ENCODE measurements at regions not wholly inside any gene's neighbourhood (a gene's known extent, or its start where the extent isn't known, plus 50 kb on each side); places are given as distances from the start of the nearest gene placed in this dataset.

DNA sequence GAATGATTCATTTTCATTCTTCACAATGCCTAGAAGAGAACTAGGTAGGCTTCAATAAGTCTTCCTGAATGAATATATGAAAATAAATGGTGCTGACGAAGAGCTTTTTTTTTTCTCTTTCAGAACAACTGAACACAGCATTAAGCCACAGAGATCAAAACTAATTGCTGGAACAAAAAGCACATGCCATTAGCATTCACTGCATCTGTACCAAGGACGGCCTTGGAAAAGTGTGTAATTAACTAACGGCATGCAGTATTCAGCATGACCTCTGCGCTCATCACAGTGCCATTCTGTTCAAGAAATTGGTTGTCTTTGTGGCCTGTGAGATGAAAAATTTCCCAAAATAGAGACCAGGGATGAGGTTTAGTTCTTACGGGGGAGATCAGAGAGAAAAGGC, 99.3 kb downstream of the NUDT12 start:
- intact Hi-C loops (cut with DNase I; ENCODE audit: low total_unique reads), result no loop called here

DNA sequence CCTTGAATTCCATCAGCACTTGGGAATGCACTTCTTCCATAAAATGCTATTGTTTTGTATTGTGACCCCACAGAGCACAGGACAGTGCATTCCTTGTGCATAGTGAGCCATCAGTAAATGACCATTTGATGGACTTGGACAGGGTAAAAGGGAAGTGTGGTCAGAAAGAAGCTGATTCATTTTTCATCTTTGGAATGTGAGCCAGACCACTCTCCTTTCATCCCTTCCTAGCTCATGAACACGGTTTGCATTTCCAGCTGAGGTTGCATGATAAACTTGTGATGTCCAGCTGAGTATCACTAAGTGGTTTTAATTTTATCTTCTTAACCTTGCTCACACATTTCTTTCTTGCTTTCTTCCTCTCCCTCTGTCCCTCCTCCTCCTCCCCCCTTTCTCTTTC, 101.3 kb downstream of the NUDT12 start:
- intact Hi-C loops (cut with DNase I; ENCODE audit: low total_unique reads) (no loop called here), in situ Hi-C loops (cut with MboI; ENCODE audit: low sequenced_read_pairs in 4 of 4) (no loop called here)
- TF ChIP-seq, protein P1, sequence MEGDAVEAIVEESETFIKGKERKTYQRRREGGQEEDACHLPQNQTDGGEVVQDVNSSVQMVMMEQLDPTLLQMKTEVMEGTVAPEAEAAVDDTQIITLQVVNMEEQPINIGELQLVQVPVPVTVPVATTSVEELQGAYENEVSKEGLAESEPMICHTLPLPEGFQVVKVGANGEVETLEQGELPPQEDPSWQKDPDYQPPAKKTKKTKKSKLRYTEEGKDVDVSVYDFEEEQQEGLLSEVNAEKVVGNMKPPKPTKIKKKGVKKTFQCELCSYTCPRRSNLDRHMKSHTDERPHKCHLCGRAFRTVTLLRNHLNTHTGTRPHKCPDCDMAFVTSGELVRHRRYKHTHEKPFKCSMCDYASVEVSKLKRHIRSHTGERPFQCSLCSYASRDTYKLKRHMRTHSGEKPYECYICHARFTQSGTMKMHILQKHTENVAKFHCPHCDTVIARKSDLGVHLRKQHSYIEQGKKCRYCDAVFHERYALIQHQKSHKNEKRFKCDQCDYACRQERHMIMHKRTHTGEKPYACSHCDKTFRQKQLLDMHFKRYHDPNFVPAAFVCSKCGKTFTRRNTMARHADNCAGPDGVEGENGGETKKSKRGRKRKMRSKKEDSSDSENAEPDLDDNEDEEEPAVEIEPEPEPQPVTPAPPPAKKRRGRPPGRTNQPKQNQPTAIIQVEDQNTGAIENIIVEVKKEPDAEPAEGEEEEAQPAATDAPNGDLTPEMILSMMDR (IDR thresholded peaks at IDR 0.05 in 4 of 5, conservative IDR thresholded peaks at IDR 0.05 in 1 of 5), result no peak
- no peak for TF ChIP-seq POLR2A (IDR thresholded peaks at IDR 0.05)
- ATAC-seq (no peak), DNase-seq (no peak)
- peaks cover 17 to 18% of the 10 kb centered on the region in 2 donors for H3K4me1 ChIP-seq
- no peak overlapping the region for H3K4me3 ChIP-seq
- H3K27me3 ChIP-seq, result no peaks in the 10 kb centered on the region
- no peaks in the 10 kb centered on the region for H3K36me3 ChIP-seq
- H3K9me3 ChIP-seq, result no peaks in the 10 kb centered on the region
- no peak overlapping the region for H3K27ac ChIP-seq

More for the DNA sequence above, 99.3 kb downstream of the NUDT12 start:
- ATAC-seq (no peak), DNase-seq (no peak)
- Histone ChIP-seq H3K36me3 (no peaks in the 10 kb centered on the region), H3K9me3 (no peaks in the 10 kb centered on the region), H3K27ac (no peak overlapping the region), H3K4me1 (peaks cover 27 to 28% of the 10 kb centered on the region in 2 donors), H3K4me3 (no peak overlapping the region), H3K27me3 (no peaks in the 10 kb centered on the region)
- TF ChIP-seq POLR2A (IDR thresholded peaks at IDR 0.05), result no peak
- TF ChIP-seq, protein P1 (IDR thresholded peaks at IDR 0.05 in 4 of 5, conservative IDR thresholded peaks at IDR 0.05 in 1 of 5), result no peak
- in situ Hi-C loops (cut with MboI; ENCODE audit: low sequenced_read_pairs in 4 of 4), result no loop called here

DNA sequence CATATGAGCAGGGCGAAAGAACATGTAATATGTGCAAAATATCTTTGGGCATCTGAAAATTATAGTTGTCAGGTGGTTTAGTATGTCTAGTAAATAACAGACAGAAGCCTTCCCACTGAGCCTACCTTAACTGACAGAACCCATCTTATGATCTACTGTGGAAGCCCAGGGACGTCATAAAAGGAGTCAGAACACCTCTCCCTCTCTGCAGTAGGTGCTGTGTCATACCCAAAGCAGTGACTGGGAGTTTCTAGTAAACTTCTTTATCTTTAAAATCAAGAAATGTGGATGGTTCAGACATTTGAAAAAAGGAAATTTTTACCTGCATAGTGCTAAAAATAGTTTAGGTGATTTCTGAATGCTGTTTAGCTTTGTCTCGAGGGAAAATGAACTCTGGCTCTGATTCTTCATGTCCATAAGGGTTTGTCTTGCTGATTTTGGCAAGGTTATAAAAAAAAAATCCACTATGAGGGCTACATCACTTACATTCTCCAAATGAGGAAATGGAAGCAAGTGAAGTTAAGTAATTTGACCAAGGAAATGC, 104.0 kb downstream of the NUDT12 start:
- TF ChIP-seq POLR2A (IDR thresholded peaks at IDR 0.05), result no peak
- TF ChIP-seq, protein P1 (IDR thresholded peaks at IDR 0.05 in 4 of 5, conservative IDR thresholded peaks at IDR 0.05 in 1 of 5), result no peak
- intact Hi-C loops (cut with DNase I; ENCODE audit: low total_unique reads), result no loop called here
- H3K27me3 ChIP-seq, result no peaks in the 10 kb centered on the region
- H3K4me1 ChIP-seq, result no peaks in the 10 kb centered on the region
- in situ Hi-C loops (cut with MboI; ENCODE audit: low sequenced_read_pairs in 4 of 4), result no loop called here
- no peak overlapping the region for H3K27ac ChIP-seq
- no peak for ATAC-seq
- H3K9me3 ChIP-seq, result no peaks in the 10 kb centered on the region
- no peaks in the 10 kb centered on the region for H3K36me3 ChIP-seq
- DNase-seq, result no peak
- H3K4me3 ChIP-seq, result no peak overlapping the region

DNA sequence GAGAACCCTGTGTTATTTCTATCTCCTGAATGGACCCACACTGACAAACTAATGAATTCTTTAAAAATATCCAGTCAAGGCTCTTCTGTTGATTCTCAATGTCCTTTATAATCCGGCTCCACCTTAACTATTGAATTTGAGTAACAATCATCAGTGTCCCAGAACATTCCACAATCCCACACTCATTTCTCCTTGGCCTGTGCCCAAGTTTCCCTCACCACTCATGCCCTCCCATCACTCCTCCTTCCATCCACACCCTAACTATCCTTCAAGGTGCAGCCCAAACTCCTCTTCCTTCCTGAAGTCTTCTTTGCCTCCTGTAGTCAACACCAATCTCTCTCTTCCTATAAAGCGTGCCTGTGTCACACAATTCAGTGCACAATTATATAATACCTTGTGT, 106.1 kb downstream of the NUDT12 start:
- DNase-seq (no peak), ATAC-seq (no peak)
- Histone ChIP-seq H3K27ac (no peak overlapping the region), H3K36me3 (no peaks in the 10 kb centered on the region), H3K9me3 (no peaks in the 10 kb centered on the region), H3K27me3 (no peaks in the 10 kb centered on the region), H3K4me3 (no peak overlapping the region), H3K4me1 (no peaks in the 10 kb centered on the region)
- in situ Hi-C loops (cut with MboI; ENCODE audit: low sequenced_read_pairs in 4 of 4), result no loop called here
- no peak for TF ChIP-seq POLR2A (IDR thresholded peaks at IDR 0.05)
- TF ChIP-seq, protein P1 (IDR thresholded peaks at IDR 0.05 in 4 of 5, conservative IDR thresholded peaks at IDR 0.05 in 1 of 5), result no peak
- intact Hi-C loops (cut with DNase I; ENCODE audit: low total_unique reads), result no loop called here

DNA sequence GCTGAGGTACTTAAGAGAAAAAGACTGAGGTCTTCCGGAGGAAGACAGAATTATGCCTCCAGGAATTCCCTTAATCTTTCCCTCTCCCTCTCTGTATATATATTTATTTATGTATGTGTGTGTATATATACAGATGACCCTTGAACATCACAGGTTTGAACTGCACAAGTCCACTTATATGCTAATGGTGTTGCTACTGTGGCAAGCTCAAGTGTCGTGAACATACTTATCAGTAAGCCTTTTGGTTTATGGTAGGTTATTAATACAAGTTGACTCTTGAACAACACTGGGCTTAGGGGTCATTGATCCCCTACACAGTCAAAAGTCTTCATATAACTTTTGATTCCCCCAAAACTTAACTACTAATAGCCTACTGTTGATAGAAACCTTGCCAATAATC, 106.8 kb downstream of the NUDT12 start:
- intact Hi-C loops (cut with DNase I; ENCODE audit: low total_unique reads) (no loop called here), in situ Hi-C loops (cut with MboI; ENCODE audit: low sequenced_read_pairs in 4 of 4) (no loop called here)
- Histone ChIP-seq H3K9me3 (no peaks in the 10 kb centered on the region), H3K27me3 (no peaks in the 10 kb centered on the region), H3K36me3 (no peaks in the 10 kb centered on the region), H3K4me1 (no peaks in the 10 kb centered on the region), H3K4me3 (no peak overlapping the region), H3K27ac (no peak overlapping the region)
- no peak for ATAC-seq
- DNase-seq, result no peak
- TF ChIP-seq, protein P1 (IDR thresholded peaks at IDR 0.05 in 4 of 5, conservative IDR thresholded peaks at IDR 0.05 in 1 of 5), result no peak
- TF ChIP-seq POLR2A (IDR thresholded peaks at IDR 0.05), result no peak

Data from gastrocnemius medialis (tissue), 4 donors.